ENCODE measurements at regions not wholly inside any gene's neighbourhood (a gene's known extent, or its start where the extent isn't known, plus 50 kb on each side); places are given as distances from the start of the nearest gene placed in this dataset.

DNA sequence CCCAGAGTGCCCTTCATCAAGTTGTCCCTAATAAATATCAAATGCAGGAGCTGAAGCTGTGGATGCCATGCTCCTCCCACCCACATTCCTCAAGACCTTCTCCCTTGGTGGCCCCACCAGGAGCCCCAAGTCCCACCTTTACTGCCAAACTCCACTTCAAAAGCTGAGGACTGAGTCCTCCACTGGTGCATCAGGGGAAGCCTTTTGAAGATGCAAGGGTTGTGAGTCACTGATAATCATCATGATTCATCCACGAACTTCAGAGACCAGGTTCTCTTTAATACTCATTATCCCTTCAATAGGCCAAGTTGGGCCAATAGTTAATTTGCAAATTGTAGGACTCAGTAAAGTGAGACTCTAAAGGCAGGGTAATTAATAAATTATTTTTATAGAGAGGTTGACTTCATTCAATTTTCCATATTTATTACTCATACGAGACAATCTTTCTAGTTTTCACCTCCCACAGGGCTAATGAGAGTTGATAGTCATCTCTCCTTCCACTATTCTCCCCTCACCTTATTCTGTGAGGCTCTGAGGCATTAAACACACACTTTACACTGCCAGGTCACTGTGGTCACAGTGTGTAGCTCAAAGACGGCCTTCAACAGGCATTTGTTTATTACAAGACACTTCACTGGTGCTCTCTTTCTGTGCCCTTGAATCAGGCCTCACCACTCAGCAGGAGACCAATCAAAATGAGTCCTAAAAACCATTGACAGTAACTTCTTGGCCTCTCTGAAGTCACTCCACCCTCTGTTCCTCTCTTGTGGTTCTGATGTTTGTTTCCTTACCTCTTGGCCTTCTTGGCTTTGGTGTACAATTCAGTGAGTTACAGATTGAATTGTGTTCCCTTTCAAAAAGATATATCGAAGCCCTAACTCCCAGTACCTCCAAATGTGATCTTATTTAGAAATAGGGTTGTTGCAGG, 99.9 kb downstream of the TRIB2 start (continued):
- TF ChIP-seq, protein P1, sequence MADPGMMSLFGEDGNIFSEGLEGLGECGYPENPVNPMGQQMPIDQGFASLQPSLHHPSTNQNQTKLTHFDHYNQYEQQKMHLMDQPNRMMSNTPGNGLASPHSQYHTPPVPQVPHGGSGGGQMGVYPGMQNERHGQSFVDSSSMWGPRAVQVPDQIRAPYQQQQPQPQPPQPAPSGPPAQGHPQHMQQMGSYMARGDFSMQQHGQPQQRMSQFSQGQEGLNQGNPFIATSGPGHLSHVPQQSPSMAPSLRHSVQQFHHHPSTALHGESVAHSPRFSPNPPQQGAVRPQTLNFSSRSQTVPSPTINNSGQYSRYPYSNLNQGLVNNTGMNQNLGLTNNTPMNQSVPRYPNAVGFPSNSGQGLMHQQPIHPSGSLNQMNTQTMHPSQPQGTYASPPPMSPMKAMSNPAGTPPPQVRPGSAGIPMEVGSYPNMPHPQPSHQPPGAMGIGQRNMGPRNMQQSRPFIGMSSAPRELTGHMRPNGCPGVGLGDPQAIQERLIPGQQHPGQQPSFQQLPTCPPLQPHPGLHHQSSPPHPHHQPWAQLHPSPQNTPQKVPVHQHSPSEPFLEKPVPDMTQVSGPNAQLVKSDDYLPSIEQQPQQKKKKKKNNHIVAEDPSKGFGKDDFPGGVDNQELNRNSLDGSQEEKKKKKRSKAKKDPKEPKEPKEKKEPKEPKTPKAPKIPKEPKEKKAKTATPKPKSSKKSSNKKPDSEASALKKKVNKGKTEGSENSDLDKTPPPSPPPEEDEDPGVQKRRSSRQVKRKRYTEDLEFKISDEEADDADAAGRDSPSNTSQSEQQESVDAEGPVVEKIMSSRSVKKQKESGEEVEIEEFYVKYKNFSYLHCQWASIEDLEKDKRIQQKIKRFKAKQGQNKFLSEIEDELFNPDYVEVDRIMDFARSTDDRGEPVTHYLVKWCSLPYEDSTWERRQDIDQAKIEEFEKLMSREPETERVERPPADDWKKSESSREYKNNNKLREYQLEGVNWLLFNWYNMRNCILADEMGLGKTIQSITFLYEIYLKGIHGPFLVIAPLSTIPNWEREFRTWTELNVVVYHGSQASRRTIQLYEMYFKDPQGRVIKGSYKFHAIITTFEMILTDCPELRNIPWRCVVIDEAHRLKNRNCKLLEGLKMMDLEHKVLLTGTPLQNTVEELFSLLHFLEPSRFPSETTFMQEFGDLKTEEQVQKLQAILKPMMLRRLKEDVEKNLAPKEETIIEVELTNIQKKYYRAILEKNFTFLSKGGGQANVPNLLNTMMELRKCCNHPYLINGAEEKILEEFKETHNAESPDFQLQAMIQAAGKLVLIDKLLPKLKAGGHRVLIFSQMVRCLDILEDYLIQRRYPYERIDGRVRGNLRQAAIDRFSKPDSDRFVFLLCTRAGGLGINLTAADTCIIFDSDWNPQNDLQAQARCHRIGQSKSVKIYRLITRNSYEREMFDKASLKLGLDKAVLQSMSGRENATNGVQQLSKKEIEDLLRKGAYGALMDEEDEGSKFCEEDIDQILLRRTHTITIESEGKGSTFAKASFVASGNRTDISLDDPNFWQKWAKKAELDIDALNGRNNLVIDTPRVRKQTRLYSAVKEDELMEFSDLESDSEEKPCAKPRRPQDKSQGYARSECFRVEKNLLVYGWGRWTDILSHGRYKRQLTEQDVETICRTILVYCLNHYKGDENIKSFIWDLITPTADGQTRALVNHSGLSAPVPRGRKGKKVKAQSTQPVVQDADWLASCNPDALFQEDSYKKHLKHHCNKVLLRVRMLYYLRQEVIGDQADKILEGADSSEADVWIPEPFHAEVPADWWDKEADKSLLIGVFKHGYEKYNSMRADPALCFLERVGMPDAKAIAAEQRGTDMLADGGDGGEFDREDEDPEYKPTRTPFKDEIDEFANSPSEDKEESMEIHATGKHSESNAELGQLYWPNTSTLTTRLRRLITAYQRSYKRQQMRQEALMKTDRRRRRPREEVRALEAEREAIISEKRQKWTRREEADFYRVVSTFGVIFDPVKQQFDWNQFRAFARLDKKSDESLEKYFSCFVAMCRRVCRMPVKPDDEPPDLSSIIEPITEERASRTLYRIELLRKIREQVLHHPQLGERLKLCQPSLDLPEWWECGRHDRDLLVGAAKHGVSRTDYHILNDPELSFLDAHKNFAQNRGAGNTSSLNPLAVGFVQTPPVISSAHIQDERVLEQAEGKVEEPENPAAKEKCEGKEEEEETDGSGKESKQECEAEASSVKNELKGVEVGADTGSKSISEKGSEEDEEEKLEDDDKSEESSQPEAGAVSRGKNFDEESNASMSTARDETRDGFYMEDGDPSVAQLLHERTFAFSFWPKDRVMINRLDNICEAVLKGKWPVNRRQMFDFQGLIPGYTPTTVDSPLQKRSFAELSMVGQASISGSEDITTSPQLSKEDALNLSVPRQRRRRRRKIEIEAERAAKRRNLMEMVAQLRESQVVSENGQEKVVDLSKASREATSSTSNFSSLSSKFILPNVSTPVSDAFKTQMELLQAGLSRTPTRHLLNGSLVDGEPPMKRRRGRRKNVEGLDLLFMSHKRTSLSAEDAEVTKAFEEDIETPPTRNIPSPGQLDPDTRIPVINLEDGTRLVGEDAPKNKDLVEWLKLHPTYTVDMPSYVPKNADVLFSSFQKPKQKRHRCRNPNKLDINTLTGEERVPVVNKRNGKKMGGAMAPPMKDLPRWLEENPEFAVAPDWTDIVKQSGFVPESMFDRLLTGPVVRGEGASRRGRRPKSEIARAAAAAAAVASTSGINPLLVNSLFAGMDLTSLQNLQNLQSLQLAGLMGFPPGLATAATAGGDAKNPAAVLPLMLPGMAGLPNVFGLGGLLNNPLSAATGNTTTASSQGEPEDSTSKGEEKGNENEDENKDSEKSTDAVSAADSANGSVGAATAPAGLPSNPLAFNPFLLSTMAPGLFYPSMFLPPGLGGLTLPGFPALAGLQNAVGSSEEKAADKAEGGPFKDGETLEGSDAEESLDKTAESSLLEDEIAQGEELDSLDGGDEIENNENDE (IDR thresholded peaks at IDR 0.05; ENCODE audit: insufficient replicate concordance, low read length): no peak
- no peak for TF ChIP-seq MAFK (IDR thresholded peaks at IDR 0.05; ENCODE audit: low read depth, low read length)
- TF ChIP-seq CREB1 (IDR thresholded peaks at IDR 0.05): no peak

Measured in H1 (cell line).